ENCODE measurements at regions not wholly inside any gene's neighbourhood (a gene's known extent, or its start where the extent isn't known, plus 50 kb on each side); places are given as distances from the start of the nearest gene placed in this dataset.

GRCh38 chr3:76078101-76078500, 292.8 kb upstream of the ZNF717 start:
- DNase-seq, result no peak

GRCh38 chr3:76083992-76084391, 298.6 kb upstream of the ZNF717 start:
- DNase-seq, result no peak

DNA sequence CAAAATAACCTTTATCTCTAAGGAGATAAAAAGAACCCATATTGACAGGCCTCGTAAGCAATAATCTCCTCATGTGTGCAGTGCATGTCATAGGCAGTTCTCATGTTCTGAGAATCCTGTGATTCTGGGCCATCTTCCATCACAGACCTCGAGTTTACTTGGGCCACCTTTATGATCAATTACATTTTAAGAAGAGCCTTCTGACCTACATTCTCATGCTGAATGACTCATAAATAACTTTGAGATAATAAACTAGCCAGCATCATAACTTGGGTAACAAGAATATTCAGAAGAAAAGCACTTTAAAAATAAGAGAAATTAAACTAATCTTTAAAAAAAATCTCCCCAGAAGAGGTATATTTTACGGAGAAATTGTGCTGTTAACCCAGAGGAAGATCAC, 310.7 kb upstream of the ZNF717 start:
- DNase-seq, result no peak

GRCh38 chr3:76096836-76097588, 311.7 kb upstream of the ZNF717 start:
- DNase-seq, result no peak

GRCh38 chr3:76097589-76097969, 312.2 kb upstream of the ZNF717 start:
- no peak for DNase-seq

GRCh38 chr3:76099956-76100355, 314.6 kb upstream of the ZNF717 start:
- DNase-seq, result no peak

DNA sequence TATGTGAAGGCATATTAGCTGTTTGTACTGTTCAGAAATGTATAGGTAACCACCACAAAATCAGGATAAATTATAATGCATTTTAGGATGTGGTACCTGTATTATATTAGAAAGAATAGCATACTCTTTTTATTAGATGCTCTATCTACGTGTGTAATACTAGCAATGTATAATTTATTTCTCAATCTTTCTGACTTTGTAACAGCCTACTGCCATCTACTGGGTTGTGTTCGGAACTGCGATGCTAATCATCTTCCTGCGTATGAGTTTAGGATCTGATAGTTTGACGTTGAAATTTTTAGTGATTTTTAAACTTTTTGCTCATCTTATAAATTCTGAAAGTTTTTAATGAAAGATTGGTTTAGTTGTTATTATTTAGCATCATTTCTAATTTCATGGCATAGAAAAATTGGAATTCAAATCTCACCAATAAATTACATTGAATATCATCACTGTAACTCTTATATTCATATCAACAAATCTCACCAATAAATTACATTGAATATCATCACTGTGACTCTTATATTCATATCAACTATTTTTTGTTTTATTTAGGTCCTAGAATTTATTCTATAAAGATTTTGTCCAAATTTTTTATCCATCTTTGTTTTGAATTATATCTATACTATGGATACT, 322.7 kb upstream of the ZNF717 start:
- DNase-seq, result no peak

- no peak for DNase-seq
Observed at GRCh38 chr3:76111808-76112207, 326.5 kb upstream of the ZNF717 start.

GRCh38 chr3:76122007-76122406, 336.7 kb upstream of the ZNF717 start:
- no peak for DNase-seq

DNA sequence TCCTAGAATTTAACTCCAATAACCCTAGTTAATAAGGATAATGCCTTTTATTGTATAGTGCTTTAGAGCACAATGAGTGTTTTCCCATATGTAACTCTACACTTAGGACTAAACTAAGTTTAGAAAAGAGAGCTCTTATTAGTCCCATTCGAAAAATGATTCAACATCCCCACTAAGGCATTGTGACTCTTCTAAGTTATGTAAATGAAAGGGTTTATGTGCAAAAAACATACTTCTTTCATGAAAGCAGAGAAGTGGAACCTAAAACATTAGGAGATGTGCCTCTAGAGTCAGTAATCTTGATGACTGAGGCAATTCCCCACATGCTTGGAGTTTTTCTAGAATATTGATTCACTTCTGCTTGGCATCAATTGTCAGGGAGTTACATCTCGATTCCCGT, 344.1 kb upstream of the ZNF717 start:
- DNase-seq, result no peak

GRCh38 chr3:76131396-76132153, 346.2 kb upstream of the ZNF717 start:
- no peak for DNase-seq

DNA sequence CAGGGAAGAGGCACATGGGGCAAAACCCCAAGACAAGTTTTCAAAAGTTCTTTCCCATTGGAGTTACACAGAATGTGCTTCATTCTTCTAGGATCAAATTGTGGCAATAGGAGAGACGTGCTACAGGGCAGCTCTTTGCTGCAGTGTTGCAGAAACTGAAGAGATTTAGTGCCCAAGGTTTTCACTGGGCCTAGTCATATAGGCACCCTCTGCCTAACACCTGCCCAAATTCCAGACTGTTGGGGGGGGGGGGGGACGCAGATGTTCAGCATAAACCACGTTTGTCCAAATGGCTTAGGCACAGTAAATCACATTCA, 346.8 kb upstream of the ZNF717 start:
- no peak for DNase-seq

GRCh38 chr3:76134166-76134565, 348.8 kb upstream of the ZNF717 start:
- no peak for DNase-seq

DNA sequence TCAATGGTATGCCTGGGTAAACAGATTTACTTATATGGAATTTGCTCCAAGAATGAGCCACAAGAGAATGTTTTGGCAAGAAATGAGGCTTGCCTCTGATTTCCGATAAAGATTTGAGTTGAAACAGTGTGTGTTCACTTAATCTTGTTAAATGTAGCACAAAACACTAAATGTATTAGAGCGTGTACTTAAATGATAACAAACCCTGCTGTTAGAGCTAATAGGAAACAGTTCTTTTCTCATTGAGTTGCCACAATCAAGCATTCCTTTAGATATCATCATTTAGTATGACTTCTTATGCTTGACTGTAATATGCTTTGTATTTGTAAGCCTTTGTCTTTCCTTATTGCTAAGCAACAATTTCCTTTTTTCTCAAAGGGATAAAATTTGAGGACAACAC, 353.6 kb upstream of the ZNF717 start:
- no peak for DNase-seq

- DNase-seq, result no peak
Observed at GRCh38 chr3:76147846-76148245, 362.5 kb upstream of the ZNF717 start.

GRCh38 chr3:76152028-76152427, 366.7 kb upstream of the ZNF717 start:
- no peak for DNase-seq

- DNase-seq, result no peak
Observed at GRCh38 chr3:76161856-76162255, 376.5 kb upstream of the ZNF717 start.

GRCh38 chr3:76171647-76172046, 386.3 kb upstream of the ZNF717 start:
- DNase-seq, result no peak

DNA sequence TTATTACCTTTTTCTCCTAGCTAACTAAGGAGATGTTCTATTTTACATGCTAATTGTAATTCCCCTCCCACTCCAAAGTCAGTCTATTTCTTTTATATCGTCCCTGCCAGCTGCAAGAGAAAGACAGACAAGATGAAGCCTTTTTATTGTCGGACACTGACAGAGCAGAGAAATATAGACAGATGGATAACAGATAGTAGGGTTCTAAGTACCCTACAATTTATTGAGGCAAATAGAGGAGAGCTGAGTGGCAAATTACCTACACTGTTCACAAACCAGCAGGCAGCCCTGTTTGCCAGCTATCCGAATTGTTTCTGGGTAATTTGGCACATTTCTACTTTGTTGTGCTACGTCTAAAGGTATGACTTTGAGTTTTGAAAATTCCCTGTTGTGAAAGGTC, 392.3 kb upstream of the ZNF717 start:
- DNase-seq, result peak; percentile 28

DNA sequence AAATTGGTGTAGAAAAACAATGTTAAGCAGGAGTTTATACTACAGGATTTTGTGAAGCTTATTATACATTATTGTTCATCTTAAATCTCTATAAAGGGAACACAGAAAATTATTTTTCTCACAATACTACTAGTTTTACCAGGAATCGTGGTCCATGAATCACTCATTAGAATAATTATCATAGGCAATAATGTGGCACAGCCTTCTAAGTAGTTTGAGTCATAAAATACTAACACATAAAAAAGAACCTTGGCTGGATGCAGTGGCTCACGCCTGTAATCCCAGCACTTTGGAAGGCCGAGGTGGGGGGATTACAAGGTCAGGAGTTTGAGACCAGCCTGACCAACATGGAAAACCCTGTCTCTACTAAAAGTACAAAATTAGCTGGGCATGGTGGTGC, 393.1 kb upstream of the ZNF717 start:
- DNase-seq, result no peak

- DNase-seq, result no peak
Observed at GRCh38 chr3:76181213-76181612, 395.9 kb upstream of the ZNF717 start.

DNA sequence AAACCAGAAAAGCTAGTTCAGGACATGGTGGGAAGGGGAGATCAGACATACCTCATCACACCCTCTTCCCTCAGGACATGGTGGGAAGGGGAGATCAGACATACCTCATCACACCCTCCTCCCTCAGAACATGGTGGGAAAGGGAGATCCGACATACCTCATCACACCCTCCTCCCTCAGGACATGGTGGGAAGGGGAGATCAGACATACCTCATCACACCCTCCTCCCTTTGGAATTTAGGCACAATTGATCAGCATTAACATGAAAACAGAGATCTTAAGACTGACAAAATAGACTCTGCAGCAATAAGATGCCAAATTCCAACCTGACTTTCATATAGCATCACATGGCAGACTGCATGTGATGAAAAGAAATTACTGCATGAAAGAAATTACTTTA, 412.7 kb upstream of the ZNF717 start:
- no peak for DNase-seq

DNA sequence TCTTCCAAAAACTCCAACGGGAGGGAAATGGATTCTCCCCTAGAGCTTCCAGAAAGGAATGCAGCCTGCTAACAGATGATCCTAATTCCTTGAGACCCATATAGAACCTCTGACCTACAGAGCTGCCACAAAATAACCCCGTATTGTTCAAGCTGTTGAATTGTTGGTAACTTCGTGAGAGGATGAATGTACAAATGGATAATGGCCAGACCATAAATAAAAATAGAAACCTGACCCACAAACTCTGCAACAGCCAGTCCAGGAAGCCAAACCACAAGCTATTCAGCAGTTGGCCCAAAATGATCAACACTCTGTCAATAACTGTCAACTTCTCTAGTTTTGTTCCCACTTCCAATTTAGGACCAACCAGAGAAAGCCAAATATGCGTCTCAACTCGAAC, 414.0 kb upstream of the ZNF717 start:
- no peak for DNase-seq

DNA sequence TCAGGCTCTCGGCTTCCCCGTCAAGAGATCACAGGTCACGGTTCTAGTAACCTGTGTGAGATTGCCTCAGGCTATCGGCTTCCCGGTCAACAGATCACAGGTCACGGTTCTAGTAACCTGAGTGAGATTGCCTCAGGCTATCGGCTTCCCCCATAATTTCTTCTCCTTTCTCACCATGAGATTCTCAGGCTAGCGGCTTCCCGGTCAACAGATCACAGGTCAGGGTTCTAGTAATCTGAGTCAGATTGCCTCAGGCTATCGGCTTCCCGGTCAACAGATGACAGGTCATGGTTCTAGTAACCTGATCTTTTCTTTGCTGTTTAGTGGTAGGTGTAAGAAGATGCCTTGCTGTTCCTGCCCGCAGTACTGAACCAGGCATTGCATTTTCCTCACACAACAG, 418.2 kb upstream of the ZNF717 start:
- no peak for DNase-seq

Measured in NCI-H2081 treated with DMSO at 0.1 percent for 48 hours (cell line).